Caco-2 (cell line): ENCODE measurements at regions not wholly inside any gene's neighbourhood (a gene's known extent, or its start where the extent isn't known, plus 50 kb on each side); places are given as distances from the start of the nearest gene placed in this dataset.

Experiments
- BruUV-seq: library from RNA; stranded (reverse); fragments of 400-500 nt; replicated peaks from 2 replicates; lab custom pipeline; 2021; lab: Mats Ljungman, UMichigan
- CTCF ChIA-PET: fragments of 300-600 bp; sonication (Branson Sonifier 250); formaldehyde crosslinking; loops from one replicate; lab custom pipeline; 2022; ENCODE audit warnings: antibody characterized with exemption; lab: Charles Lee
- POLR2A ChIA-PET: fragments of 300-600 bp; sonication (Branson Sonifier 250); formaldehyde crosslinking; loops from one replicate; lab custom pipeline; 2022; ENCODE audit warnings: antibody characterized with exemption; lab: Charles Lee
- DNase-seq, 2 experiments: peaks; one replicate each; pipeline versions ENCODE4 v3.0.0 to v3.0.0-alpha.2; 2020 to 2022
- H3K27me3 ChIP-seq: replicated peaks from 2 replicates; pipeline ENCODE4 v1.6.0; 2011; ENCODE audit warnings: low read length; ENCODE audit not compliant: control insufficient read depth, insufficient read depth
- H3K36me3 ChIP-seq: 2 replicates; pipeline ENCODE4 v1.5.1; 2011; ENCODE audit warnings: low read length; ENCODE audit not compliant: control insufficient read depth, insufficient read depth
- H3K4me1 ChIP-seq: fragments of 250-450 bp; sonication (Bioruptor Pico); 2 replicates; pipeline ENCODE4 v1.5.1; 2020; ENCODE audit warnings: mild to moderate bottlenecking
- H3K4me3 ChIP-seq: 2 replicates; pipeline ENCODE4 v1.5.1; 2011; ENCODE audit warnings: low read depth, mild to moderate bottlenecking, control low read depth, low read length
- H3K9me3 ChIP-seq: fragments of 250-450 bp; sonication (Bioruptor Pico); 2 replicates; pipeline ENCODE4 v1.5.1; 2020; ENCODE audit warnings: mild to moderate bottlenecking, moderate library complexity
- H3K27ac Mint-ChIP-seq: one replicate; pipeline ENCODE4 v1.8.0; 2022; ENCODE audit warnings: mixed read lengths; ENCODE audit not compliant: unreplicated experiment
- H3K27me3 Mint-ChIP-seq: one replicate; pipeline ENCODE4 v1.8.0; 2022; ENCODE audit warnings: mixed read lengths; ENCODE audit not compliant: insufficient read depth, unreplicated experiment
- H3K36me3 Mint-ChIP-seq: one replicate; pipeline ENCODE4 v1.8.0; 2022; ENCODE audit warnings: mild to moderate bottlenecking, mixed read lengths; ENCODE audit not compliant: insufficient read depth, unreplicated experiment
- H3K4me1 Mint-ChIP-seq: one replicate; pipeline ENCODE4 v1.8.0; 2022; ENCODE audit warnings: low read depth, mixed read lengths; ENCODE audit not compliant: unreplicated experiment
- H3K4me3 Mint-ChIP-seq: one replicate; pipeline ENCODE4 v1.8.0; 2022; ENCODE audit warnings: mild to moderate bottlenecking, moderate library complexity, mixed read lengths; ENCODE audit not compliant: unreplicated experiment
- H3K9me3 Mint-ChIP-seq: one replicate; pipeline ENCODE4 v1.8.0; 2022; ENCODE audit warnings: mixed read lengths; ENCODE audit not compliant: unreplicated experiment
- CTCF ChIP-seq, 2 experiments: fragments of 200-600 bp in 1 of 2; IDR thresholded peaks; 1 replicate in 1 of 2; 2 replicates in 1 of 2; pipeline versions ENCODE4 v1.5.1 to v1.8.0; 2011 to 2022; ENCODE audit warnings: antibody characterized with exemption in 1 of 2, control low read depth in 1 of 2, inconsistent platforms in 1 of 2, low read depth in 1 of 2, low read length in 1 of 2, mild to moderate bottlenecking in 1 of 2, moderate library complexity in 1 of 2; ENCODE audit not compliant: insufficient read depth in 1 of 2, severe bottlenecking in 1 of 2, unreplicated experiment in 1 of 2
- intact Hi-C: fragments of 100-400 bp; cut with micrococcal nuclease; formaldehyde crosslinking; loops from one replicate; pipeline ENCODE4 v1.10.0; 2022; ENCODE audit not compliant: unreplicated experiment

- POLR2A ChIA-PET = no interaction called here
- intact Hi-C loops = no loop called here
Measured at GRCh38 chr7:32241636-32242035, 171.4 kb upstream of the PDE1C start.

GRCh38 chr7:32239764-32240163, 169.6 kb upstream of the PDE1C start:
- DNase-seq = no peak
- H3K27ac Mint-ChIP-seq = no peak overlapping the region
- H3K36me3 ChIP-seq = no peaks in the 10 kb centered on the region
- H3K27me3 ChIP-seq = no peaks in the 10 kb centered on the region
- H3K9me3 Mint-ChIP-seq = peaks cover 8% of the 10 kb centered on the region
- no peak overlapping the region for H3K4me3 ChIP-seq
- peaks cover under 1% of the 10 kb centered on the region; the same call in 1 of the 2 replicates for H3K9me3 ChIP-seq
- no peaks in the 10 kb centered on the region for H3K4me1 Mint-ChIP-seq
- no peaks in the 10 kb centered on the region for H3K4me1 ChIP-seq
- BruUV-seq = no TSS peak
- H3K36me3 Mint-ChIP-seq = no peaks in the 10 kb centered on the region
- no peaks in the 10 kb centered on the region for H3K27me3 Mint-ChIP-seq
- ChIA-PET POLR2A (no interaction called here), CTCF (no interaction called here)
- TF ChIP-seq CTCF (IDR thresholded peaks at IDR 0.05; ENCODE audit: insufficient read depth in 1 of 2, low read depth in 1 of 2, low read length in 1 of 2, severe bottlenecking in 1 of 2, unreplicated experiment in 1 of 2) = no peak
- intact Hi-C loops = no loop called here
- no peak overlapping the region for H3K4me3 Mint-ChIP-seq

More at GRCh38 chr7:32241636-32242035, 171.4 kb upstream of the PDE1C start:
- Histone ChIP-seq H3K36me3 (no peaks in the 10 kb centered on the region), H3K4me3 (no peak overlapping the region), H3K27me3 (no peaks in the 10 kb centered on the region), H3K9me3 (no peaks in the 10 kb centered on the region), H3K4me1 (no peaks in the 10 kb centered on the region)
- H3K36me3 Mint-ChIP-seq = no peaks in the 10 kb centered on the region
- no TSS peak for BruUV-seq
- CTCF ChIA-PET = no interaction called here
- no peaks in the 10 kb centered on the region for H3K4me1 Mint-ChIP-seq
- no peak for DNase-seq
- no peak for TF ChIP-seq CTCF (IDR thresholded peaks at IDR 0.05; ENCODE audit: insufficient read depth in 1 of 2, low read depth in 1 of 2, low read length in 1 of 2, severe bottlenecking in 1 of 2, unreplicated experiment in 1 of 2)
- H3K27ac Mint-ChIP-seq = no peak overlapping the region
- peaks cover 2% of the 10 kb centered on the region for H3K27me3 Mint-ChIP-seq
- no peaks in the 10 kb centered on the region for H3K9me3 Mint-ChIP-seq
- no peak overlapping the region for H3K4me3 Mint-ChIP-seq

GRCh38 chr7:32228601-32229000, 158.4 kb upstream of the PDE1C start:
- Mint-ChIP-seq H3K4me1 (no peaks in the 10 kb centered on the region), H3K36me3 (no peaks in the 10 kb centered on the region), H3K4me3 (no peak overlapping the region), H3K27me3 (peaks cover 6% of the 10 kb centered on the region), H3K27ac (no peak overlapping the region), H3K9me3 (no peaks in the 10 kb centered on the region)
- no peak for DNase-seq
- no TSS peak for BruUV-seq
- no peak overlapping the region for H3K4me3 ChIP-seq
- no peaks in the 10 kb centered on the region for H3K4me1 ChIP-seq
- ChIA-PET POLR2A (no interaction called here), CTCF (no interaction called here)
- H3K27me3 ChIP-seq = no peaks in the 10 kb centered on the region
- intact Hi-C loops = no loop called here
- no peaks in the 10 kb centered on the region for H3K9me3 ChIP-seq
- no peaks in the 10 kb centered on the region for H3K36me3 ChIP-seq
- TF ChIP-seq CTCF (IDR thresholded peaks at IDR 0.05; ENCODE audit: insufficient read depth in 1 of 2, low read depth in 1 of 2, low read length in 1 of 2, severe bottlenecking in 1 of 2, unreplicated experiment in 1 of 2) = no peak
